ENCODE measurements at regions not wholly inside any gene's neighbourhood (a gene's known extent, or its start where the extent isn't known, plus 50 kb on each side); places are given as distances from the start of the nearest gene placed in this dataset.

GRCh38 chr2:75315436-75315835, 116.1 kb upstream of the TACR1 start:
- TF ChIP-seq CTCF (IDR thresholded peaks at IDR 0.05; ENCODE audit: extremely low read depth, insufficient read depth, missing control alignments): no peak
- in situ Hi-C loops (cut with MboI; ENCODE audit: low pct_unique_long_range_greater_than_20kb, low sequenced_read_pairs, unreplicated experiment): no loop called here
- DNase-seq (ENCODE audit: low spot score): no peak

- DNase-seq (ENCODE audit: low spot score): peak; percentile 60
- peak; percentile 77 for TF ChIP-seq CTCF (IDR thresholded peaks at IDR 0.05; ENCODE audit: extremely low read depth, insufficient read depth, missing control alignments)
- in situ Hi-C loops (cut with MboI; ENCODE audit: low pct_unique_long_range_greater_than_20kb, low sequenced_read_pairs, unreplicated experiment): no loop called here
Observed at GRCh38 chr2:75311993-75312392, 112.7 kb upstream of the TACR1 start.

GRCh38 chr2:75311521-75311920, 112.2 kb upstream of the TACR1 start:
- no peak for TF ChIP-seq CTCF (IDR thresholded peaks at IDR 0.05; ENCODE audit: extremely low read depth, insufficient read depth, missing control alignments)
- DNase-seq (ENCODE audit: low spot score): no peak
- in situ Hi-C loops (cut with MboI; ENCODE audit: low pct_unique_long_range_greater_than_20kb, low sequenced_read_pairs, unreplicated experiment): no loop called here

GRCh38 chr2:75310876-75311275, 111.6 kb upstream of the TACR1 start:
- in situ Hi-C loops (cut with MboI; ENCODE audit: low pct_unique_long_range_greater_than_20kb, low sequenced_read_pairs, unreplicated experiment): no loop called here
- no peak for TF ChIP-seq CTCF (IDR thresholded peaks at IDR 0.05; ENCODE audit: extremely low read depth, insufficient read depth, missing control alignments)
- DNase-seq (ENCODE audit: low spot score): no peak

- in situ Hi-C loops (cut with MboI; ENCODE audit: low pct_unique_long_range_greater_than_20kb, low sequenced_read_pairs, unreplicated experiment): no loop called here
- DNase-seq (ENCODE audit: low spot score): no peak
- no peak for TF ChIP-seq CTCF (IDR thresholded peaks at IDR 0.05; ENCODE audit: extremely low read depth, insufficient read depth, missing control alignments)
Observed at GRCh38 chr2:75309596-75310463, 110.5 kb upstream of the TACR1 start.

- no peak for DNase-seq (ENCODE audit: low spot score)
- no peak for TF ChIP-seq CTCF (IDR thresholded peaks at IDR 0.05; ENCODE audit: extremely low read depth, insufficient read depth, missing control alignments)
- in situ Hi-C loops (cut with MboI; ENCODE audit: low pct_unique_long_range_greater_than_20kb, low sequenced_read_pairs, unreplicated experiment): no loop called here
Observed at GRCh38 chr2:75303227-75303626, 103.9 kb upstream of the TACR1 start.

Measured in GM13977 (cell line).